ENCODE measurements at regions not wholly inside any gene's neighbourhood (a gene's known extent, or its start where the extent isn't known, plus 50 kb on each side); places are given as distances from the start of the nearest gene placed in this dataset.

- TF ChIP-seq POLR2AphosphoS5 (IDR thresholded peaks at IDR 0.05; ENCODE audit: low read depth) (no peak), CTCF (IDR thresholded peaks at IDR 0.05; ENCODE audit: insufficient read depth, low read length) (no peak), REST (IDR thresholded peaks at IDR 0.05; ENCODE audit: insufficient replicate concordance, low read depth) (no peak), GABPA (IDR thresholded peaks at IDR 0.05; ENCODE audit: low read depth) (no peak), SPI1 (IDR thresholded peaks at IDR 0.05; ENCODE audit: borderline replicate concordance, low read depth) (no peak)
- Histone ChIP-seq H3K4me3 (replicated peaks; ENCODE audit: insufficient read depth, low read length) (no peak overlapping the region), H3K27me3 (ENCODE audit: insufficient read depth, poor library complexity, severe bottlenecking) (no peaks in the 10 kb centered on the region), H3K27ac (replicated peaks) (no peak overlapping the region)
- DNase-seq (ENCODE audit: low read depth in 1 of 2, low spot score in 1 of 2), result no peak
Measured at GRCh38 chr16:51433599-51433998, 282.5 kb upstream of the SALL1 start.

GRCh38 chr16:51431517-51432241 is 280.6 kb upstream of the SALL1 start:
- Histone ChIP-seq H3K4me3 (replicated peaks; ENCODE audit: insufficient read depth, low read length) (no peak overlapping the region), H3K27ac (replicated peaks) (no peak overlapping the region), H3K27me3 (ENCODE audit: insufficient read depth, poor library complexity, severe bottlenecking) (no peaks in the 10 kb centered on the region)
- DNase-seq (ENCODE audit: low read depth in 1 of 2, low spot score in 1 of 2), result no peak
- TF ChIP-seq REST (IDR thresholded peaks at IDR 0.05; ENCODE audit: insufficient replicate concordance, low read depth), result no peak
- TF ChIP-seq CTCF (IDR thresholded peaks at IDR 0.05; ENCODE audit: insufficient read depth, low read length), result no peak
- no peak for TF ChIP-seq POLR2AphosphoS5 (IDR thresholded peaks at IDR 0.05; ENCODE audit: low read depth)

GRCh38 chr16:51430716-51431369 is 279.8 kb upstream of the SALL1 start:
- Histone ChIP-seq H3K4me3 (replicated peaks; ENCODE audit: insufficient read depth, low read length) (no peak overlapping the region), H3K27me3 (ENCODE audit: insufficient read depth, poor library complexity, severe bottlenecking) (no peaks in the 10 kb centered on the region), H3K27ac (replicated peaks) (no peak overlapping the region)
- no peak for DNase-seq (ENCODE audit: low read depth in 1 of 2, low spot score in 1 of 2)
- TF ChIP-seq REST (IDR thresholded peaks at IDR 0.05; ENCODE audit: insufficient replicate concordance, low read depth) (no peak), GABPA (IDR thresholded peaks at IDR 0.05; ENCODE audit: low read depth) (no peak), CTCF (IDR thresholded peaks at IDR 0.05; ENCODE audit: insufficient read depth, low read length) (no peak), SPI1 (IDR thresholded peaks at IDR 0.05; ENCODE audit: borderline replicate concordance, low read depth) (no peak), POLR2AphosphoS5 (IDR thresholded peaks at IDR 0.05; ENCODE audit: low read depth) (no peak)

Data from HL-60 (cell line).